ENCODE measurements at regions not wholly inside any gene's neighbourhood (a gene's known extent, or its start where the extent isn't known, plus 50 kb on each side); places are given as distances from the start of the nearest gene placed in this dataset.
"Not testable (repeated sequence)": the region's sequence is repeated elsewhere in the genome, so short reads cannot be mapped to it uniquely, and the experiment has no call there.

DNA sequence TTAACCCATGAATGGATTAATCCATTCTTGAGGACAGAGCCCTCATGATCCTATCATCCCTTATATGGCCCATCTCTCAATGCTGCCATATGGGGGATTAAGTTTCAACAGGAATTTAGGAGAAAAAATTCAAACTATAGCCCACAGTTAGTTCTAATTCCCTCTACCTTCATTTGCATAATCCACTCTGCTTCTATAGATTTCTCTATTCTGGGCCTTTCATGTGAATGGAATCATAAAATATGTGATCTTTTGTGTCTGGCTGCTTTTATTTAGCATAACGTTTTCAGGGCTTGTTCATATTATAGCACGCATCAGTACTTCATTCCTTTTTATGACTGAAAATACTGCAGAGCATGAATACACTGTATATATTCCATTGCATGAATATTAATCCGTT is 55.4 kb downstream of the CTSL start:
- DNase-seq (ENCODE audit: low read depth, low spot score): no peak

DNA sequence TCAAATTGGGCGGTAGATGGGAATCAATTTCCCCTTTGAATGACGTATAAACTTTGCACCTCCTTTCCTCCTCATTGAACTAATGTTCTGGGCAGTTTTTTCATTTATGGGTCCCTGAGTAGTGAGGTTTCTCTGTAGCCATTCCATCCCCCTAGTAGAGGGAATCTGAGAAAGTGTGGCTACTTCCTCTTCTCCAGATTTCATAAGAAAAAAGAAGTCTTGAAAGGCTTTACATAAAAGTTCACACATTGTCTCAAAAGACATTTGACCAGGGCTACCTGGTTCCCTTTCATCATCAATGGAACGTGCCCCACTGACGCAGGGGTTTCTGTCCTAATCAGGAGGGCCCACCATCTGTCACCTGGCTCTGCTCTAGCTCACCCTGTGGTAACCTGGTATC is 57.3 kb downstream of the CTSL start:
- DNase-seq (ENCODE audit: low read depth, low spot score): no peak

DNA sequence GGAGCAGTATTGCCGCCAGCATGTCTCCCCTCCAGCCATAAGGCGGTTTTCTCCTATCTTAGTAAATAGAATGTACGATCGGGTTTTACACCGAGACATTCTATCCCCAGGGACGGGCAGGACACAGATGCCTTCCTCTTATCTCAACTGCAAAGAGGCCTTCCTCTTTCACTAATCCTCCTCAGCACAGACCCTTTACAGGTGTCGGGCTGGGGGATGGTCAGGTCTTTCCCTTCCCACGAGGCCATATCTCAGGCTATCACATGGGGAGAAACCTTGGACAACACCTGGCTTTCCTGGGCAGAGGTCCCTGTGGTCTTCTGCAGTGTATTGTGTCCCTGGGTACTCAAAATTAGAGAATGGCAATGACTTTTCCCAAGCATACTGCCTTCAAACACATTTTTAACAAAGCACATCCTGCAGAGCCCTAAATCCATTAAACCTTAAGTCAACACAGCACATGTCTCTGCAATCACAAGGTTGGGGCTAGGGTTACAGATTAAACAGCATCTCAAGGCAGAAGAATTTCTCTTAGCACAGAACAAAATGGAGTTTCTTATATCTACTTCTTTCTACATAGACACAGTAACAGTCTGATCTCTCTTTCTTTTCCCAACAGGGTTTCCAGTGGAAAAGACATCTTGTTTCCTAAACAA is 59.5 kb downstream of the CTSL start:
- not testable (repeated sequence) for DNase-seq (ENCODE audit: low read depth, low spot score)

DNA sequence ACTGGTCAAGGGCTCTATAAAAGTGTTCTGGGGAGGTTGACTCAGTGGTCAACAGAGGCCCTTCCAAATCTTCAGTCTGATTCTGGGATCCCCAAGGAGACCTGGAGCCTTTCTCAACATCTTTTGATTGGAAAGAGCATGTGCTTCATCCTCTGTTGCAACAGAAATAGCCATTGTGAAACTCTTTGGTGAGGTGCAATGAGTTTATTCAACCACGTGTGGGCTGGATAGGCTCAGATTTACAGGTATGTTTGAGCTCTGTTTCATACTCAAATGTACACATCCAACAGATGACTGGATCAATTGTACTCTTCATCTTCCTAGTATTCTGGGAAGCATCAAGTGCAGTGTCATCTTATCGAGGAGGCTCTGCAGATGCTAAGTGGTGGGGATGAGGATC is 60.5 kb downstream of the CTSL start:
- no peak for DNase-seq (ENCODE audit: low read depth, low spot score)

DNA sequence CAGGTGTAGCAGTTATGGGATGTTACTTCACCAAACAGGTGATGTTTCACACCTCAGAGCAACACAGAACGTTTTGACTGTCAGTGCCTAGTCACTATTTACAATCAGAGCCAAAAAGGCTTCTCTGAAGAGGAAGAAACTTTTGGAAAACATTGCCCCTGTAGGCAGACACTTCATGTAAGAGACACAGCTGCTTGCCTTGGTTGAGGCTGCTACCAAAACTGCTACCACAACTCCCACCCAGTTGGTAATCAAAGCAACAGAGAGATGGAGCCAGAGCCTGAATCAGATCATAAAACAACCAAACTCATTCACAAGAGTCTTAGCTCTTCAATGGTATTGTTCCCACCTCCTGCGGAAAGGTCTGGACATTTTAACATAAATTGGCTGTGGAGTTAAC is 61.0 kb downstream of the CTSL start:
- DNase-seq (ENCODE audit: low read depth, low spot score): no peak

DNA sequence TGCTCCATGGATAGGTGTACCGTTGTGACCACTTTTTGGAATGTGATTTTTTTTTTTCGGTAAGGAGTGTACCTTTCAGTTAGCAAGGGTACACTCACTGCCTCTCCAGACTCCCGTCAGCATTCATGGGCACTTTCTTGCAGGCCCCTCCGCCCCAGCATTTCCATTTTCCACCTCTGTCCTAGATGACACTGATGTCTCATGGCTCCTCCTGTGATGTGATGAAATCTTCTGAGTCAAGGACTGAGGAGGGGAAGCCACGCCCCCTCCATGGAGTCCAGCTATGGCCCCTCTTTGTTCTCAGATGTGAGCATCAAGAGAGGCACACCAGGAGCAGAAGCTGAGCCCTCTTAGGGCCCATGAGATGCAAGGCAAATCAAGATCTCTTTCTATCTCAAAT is 61.8 kb downstream of the CTSL start:
- no peak for DNase-seq (ENCODE audit: low read depth, low spot score)

DNA sequence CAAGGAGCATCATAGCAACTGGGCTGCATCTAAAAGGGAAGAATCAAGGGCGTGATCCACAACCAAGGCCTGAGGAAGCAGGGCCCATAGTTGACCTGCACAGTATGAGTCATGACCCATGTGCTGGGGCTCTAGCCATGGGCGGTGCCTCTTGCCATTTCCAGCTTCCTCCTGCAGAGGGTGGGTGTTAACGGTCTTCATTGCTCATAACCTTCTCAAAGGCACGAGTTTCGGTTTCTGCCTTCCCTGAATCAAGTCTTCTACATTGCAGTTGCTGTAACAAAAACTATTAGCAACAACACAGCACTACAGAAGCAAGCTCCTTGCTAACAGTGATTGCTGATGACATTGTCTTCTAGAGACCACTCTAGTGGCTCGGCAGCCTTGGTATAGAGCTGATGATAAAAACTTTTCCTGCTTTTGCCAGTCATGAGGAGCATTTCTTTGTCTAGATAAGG is 66.9 kb downstream of the CTSL start:
- DNase-seq (ENCODE audit: low read depth, low spot score): no peak

DNA sequence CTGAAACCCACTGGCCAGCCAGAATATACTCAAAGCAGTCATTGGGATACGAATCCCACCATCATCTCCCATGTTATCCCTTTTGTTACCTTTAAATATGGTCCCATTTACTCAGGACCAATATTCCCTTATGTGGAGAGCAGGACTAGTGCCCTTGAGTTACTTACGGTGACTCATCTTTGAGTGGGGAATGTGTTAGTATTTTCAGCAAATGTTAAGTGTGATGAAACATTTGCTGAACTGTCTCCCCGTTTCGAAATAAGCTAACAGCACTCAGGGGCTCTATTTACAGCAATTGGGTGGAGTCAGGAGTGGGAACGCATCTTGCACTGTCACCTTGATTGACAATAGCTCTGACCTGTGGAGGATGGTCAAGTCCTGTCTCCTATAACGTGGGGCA is 67.4 kb downstream of the CTSL start:
- DNase-seq (ENCODE audit: low read depth, low spot score): no peak

DNA sequence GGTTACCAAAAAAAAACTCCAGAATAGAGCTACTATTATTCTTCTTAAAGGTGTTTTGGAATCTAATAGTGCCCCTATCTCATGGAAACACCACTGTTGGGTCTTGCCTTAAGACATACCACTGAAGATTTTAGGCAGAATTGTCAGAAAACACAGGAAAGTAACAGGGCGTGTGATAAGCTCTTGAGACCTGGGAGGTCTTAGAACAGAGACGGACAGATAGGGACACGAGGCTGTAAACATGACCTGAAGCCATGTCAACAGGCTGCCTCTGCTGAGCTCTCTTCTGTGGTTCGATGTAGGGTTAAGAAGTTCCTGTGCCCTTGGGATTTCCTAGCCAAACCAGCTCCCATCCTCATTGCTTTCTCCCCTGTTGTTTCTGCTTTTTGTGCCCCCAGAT is 69.3 kb downstream of the CTSL start:
- DNase-seq (ENCODE audit: low read depth, low spot score): no peak

DNA sequence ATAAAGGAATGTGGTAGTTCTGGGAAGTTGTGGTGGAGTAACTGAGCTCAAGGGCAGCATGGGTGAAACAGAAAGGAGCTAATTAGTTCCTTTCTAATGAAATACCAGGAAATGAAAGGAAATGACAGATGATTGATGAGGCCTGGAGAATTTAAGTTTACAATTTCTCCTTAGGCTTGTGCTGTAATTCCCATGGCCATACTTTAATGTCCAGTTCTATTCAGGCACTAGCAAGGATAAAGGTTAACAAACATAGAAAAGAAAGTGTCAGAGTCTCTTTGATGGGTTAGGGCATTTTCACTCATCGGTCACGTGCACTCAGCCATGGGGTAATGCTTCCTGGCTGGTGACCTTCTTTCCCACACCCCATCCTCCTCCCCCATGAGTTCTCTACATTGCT is 70.3 kb downstream of the CTSL start:
- DNase-seq (ENCODE audit: low read depth, low spot score): no peak

DNA sequence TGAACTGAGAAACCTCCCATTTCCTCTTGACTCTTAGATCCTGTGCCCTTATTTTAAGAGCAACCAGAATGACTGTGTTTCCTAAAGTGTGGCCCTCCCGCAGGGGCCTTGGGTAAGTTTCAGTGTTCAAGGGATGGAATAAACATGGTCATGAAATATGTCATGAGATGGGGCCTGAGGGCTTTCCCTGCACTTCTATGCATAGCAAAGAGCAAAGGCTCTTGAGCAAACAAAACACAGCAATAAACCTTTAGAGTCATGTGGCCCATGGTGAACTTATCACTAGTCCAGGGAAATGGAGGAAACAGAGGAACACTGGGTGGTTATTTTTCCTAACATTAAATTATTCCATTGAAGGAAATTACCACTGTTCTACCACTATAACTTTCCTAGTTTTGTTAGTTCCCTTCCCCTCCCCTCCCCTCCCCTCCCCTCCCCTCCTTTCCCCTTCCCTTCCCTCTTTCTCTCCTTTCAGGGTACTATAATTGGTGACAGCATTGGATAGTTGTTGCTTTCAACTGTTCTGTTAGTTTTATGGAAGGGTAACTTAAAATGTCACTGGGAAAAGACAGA is 72.4 kb downstream of the CTSL start:
- no peak for DNase-seq (ENCODE audit: low read depth, low spot score)

DNA sequence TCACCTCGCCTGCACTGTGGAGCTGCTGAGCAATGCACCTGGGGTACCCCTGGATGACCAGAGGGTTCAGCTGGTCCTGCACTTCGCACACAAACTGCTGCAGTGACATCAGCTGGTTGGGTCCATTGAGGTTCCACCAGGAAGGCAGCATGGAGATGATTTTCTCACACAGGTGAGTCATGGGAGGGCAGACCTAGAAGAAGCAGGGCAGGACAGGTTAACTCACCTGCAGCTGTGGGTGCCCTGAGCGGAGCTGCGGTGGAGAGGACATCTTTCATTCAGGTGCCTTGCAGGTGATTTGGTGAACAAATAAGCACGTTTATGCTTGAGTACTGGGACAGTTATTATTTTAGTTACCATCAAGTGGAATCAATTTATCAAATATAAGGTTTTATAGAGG is 73.6 kb downstream of the CTSL start:
- DNase-seq (ENCODE audit: low read depth, low spot score): no peak

DNA sequence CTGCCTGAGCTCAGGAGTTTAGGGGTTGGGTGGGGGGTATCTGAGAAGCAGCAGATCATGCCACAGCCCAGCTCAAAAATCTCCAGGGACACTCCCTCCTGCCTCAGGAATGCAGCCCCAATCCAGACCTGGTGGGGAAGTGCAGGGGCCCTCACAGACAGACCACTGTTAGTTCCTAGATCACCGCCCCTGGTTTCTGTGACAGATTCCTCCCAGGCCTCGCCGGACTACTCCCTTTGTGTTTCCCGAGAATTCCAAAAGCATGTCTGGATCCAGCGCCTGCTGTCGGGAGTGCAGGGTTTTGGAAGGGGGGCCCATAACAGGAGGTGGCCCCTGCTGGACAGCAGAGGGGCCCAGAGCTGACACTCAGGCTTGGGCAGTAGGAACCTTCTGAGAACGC is 74.5 kb downstream of the CTSL start:
- no peak for DNase-seq (ENCODE audit: low read depth, low spot score)

DNA sequence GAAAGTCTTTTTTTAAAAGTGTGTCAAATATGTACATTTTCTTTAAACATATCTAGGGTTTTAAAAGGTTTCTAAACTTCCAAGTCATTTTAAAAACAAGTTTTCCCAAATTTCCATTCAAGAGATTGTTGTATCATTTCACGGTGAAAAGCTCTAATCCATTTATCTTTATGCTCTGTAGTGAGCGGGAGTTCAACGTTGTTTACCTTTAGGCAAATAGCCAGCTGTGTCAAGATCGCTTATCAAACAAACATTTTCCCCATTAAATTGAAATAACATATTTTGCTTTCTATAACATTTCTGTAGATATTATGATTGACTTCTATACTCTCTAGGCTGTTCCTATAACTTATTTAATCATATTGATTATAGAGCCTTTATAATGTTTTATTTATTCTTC is 75.1 kb downstream of the CTSL start:
- DNase-seq (ENCODE audit: low read depth, low spot score): no peak

DNA sequence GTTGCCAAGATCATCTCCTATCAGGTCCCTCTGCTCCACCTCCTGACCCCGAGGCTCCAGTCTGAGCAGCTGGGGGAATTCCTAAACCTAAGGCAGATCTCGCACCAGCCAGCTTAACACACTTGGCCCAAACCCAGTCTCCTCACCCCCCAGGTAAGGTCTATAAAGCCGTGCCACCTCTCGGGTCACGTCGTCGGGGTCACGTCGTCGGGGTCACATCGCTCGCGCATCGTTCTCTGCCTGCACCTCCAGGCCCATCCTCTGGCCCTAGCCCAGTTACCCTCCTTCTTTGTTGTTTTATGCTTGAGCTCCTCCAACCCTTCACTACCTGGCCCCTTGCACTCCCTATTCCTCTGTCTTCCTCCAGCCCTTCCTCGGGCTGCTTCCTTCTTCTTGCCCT is 77.2 kb downstream of the CTSL start:
- no peak for DNase-seq (ENCODE audit: low read depth, low spot score)

DNA sequence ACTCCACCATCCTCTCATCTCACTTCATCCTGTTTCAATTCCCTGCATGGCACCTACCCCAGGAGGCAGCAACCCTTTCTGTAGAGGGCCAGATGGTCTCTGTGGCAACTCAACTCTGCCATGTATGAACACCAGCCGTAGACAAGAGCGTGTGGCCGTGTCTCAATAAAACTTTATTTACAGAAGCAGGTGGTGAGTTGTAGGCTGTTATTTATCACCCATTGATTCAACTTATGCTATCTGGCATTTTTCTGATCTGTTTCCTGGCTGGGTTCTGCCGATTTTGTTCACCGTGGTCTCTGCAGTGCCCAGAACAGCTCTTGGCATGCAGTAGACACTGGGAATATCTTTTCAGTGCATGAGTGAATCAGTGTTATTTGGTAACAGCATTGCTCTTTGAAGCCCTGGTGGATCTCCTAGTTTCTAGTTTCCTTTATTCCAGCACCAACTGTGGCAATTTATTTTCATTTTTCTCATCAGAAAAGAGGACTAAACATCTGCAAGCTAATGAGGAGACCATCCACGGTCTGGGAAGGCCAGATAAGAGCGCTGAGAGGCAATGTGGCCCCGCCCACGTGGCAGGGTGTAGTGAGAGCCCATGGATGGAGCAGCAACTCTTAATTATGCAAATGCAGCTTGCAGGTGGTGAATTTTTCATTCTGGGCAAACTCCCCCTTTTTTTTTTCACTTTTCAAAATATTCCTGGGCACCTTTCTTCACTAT is 77.9 kb downstream of the CTSL start:
- no peak for DNase-seq (ENCODE audit: low read depth, low spot score)

DNA sequence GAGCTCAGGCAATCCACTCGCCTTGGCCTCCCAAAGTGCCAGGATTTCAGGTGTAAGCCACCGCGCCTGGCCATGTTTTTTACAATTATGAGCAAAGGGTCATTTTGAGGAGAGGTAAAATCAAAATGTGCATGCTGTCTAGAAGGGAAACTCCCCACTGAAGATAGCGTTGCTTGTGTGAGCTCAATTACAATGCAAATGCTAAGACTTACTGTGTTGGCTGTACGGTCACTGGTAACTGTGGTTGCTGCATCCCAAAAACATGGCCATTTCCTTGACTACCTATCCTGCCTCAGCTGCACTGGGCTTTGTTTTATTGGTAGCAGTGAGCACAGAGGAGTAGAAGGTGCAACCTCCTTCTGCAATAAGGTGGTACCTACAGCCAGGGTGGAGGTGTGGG is 77.4 kb upstream of the SPATA31E1 start:
- no peak for DNase-seq (ENCODE audit: low read depth, low spot score)

DNA sequence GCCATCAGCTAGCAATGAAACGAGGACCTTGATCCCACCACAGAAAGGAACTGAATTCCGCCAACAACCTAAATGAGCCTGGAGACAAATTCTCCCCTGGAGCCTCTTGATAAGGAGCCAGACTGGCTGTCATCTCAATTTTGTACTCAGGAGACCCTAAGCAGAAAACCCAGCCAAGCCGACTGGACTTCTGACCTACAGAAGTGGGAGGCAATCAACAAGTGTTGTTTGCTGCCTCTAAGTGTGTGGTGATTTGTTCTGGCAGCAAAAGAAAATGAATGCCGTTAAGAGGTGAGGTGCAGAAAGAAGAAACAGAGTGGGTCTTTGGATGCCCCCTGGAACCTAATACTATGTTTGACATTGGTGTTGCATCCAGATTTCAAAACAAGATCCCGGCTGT is 72.7 kb upstream of the SPATA31E1 start:
- DNase-seq (ENCODE audit: low read depth, low spot score): no peak

DNA sequence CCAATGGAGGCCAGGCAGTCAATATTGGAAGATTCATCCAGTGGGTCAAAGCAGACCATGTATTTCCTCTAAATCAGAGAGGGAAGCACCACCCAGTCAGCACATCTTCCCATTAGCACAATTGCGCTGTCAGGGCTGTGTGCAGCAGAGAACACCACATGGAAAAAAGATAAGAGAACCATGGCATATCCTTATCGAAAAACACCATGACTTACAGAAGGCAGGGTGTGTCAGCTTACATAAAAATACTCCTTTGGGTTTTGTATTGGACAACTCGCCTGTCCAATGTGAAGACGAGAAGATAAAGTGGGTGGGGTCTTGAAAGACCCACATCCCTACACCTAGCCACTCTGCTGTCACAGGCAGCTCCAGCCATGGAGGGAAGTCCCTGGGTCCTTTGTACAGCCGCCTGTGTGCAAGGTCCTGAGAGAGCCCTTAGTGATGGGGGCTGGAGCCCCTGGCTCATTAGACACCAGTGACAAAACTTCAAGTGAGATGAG is 71.9 kb upstream of the SPATA31E1 start:
- no peak for DNase-seq (ENCODE audit: low read depth, low spot score)

DNA sequence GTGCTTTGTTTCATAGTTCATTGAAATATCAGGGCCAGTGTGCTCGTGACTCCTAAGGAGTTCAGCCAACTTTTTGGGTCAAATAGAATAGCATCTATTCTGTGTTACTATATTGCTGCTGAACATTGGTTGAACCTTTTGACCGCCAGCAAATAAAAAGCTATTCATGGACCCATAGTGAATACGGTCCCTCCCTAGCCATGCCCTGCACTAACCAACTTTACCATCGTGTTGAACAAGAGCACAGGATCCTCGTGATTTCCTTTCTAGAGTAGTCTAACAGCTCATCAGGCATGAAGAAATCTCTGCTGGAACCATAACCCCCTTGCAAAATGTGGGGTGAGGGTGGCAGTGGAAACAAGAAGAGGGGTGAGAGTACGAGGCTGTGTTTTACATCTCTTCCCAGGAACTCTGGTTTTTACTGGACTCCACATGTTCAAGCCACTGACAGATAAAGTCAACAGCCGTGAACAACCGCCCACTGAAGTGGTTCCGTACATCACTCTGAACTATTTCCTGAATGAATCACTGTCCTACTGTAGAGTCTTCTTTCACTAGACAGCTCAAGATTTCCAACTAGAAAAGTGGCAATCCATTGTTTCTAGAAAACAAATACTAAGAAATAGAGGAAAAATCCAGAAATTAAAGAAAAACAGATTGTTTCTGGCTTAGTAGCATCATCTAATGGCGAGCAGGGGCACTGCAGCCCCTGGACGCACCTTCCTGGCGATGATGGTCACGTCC is 70.1 kb upstream of the SPATA31E1 start:
- no peak for DNase-seq (ENCODE audit: low read depth, low spot score)

DNA sequence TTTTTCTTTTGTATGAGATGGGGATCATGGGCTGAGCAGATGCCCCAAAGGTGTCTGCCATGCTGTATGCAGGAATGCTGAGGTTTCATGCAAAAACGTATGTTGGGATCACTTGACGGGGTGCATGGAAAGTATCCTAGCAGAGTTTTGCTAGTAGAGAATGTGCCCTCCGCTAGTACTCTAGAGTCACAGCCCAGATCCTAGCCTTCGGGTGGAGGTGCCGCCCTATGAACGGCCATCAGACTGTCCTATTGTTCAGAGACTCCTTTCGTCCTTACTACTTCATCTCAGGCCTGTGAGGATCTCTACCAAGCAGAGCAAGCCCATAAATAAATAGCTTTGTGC is 69.6 kb upstream of the SPATA31E1 start:
- DNase-seq (ENCODE audit: low read depth, low spot score): no peak

DNA sequence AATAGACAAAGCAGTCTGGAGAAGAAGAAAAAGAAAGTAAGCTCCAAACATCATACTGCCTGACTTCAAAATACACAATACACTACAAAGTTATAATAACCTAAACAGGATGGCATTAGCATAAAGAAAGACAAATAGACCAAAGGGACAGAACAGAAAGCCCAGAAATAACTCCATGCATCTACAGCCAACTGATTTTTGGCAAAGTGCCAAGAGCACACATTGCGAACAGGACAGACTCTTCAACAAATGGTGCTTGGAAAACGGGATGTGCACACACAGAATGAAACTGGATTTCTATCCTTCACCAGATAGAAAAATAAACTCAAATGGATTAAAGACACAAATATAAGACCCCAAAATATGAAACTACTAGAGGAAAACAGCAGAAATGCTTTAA is 66.6 kb upstream of the SPATA31E1 start:
- no peak for DNase-seq (ENCODE audit: low read depth, low spot score)

DNA sequence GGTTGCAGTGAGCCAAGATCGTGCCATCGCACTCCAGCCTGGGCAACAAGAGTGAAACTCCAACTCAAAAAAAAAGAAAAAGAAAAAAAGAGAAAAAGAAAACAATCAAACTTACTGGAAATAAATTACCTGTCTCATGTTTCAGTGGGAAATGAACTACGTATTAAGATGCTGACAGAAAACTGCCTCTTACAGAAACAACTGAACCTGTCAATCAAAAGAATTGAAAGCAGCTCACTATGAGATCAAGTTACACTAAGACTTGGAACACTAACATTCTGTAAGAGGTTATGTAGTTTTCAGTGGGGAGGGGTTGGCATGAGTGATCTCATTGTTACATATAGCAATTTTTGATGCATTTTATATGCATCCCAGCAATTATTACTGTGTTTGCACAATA is 64.4 kb upstream of the SPATA31E1 start:
- DNase-seq (ENCODE audit: low read depth, low spot score): no peak

Measured in smooth muscle cell of the brain vasculature (primary cell).